NCI-H526 (cell line): ENCODE measurements at regions not wholly inside any gene's neighbourhood (a gene's known extent, or its start where the extent isn't known, plus 50 kb on each side); places are given as distances from the start of the nearest gene placed in this dataset.
"Not testable (repeated sequence)": the region's sequence is repeated elsewhere in the genome, so short reads cannot be mapped to it uniquely, and the experiment has no call there.

Experiments used
- DNase-seq, 2 experiments: peaks; one replicate each; lab custom pipeline; 2025; lab: John Stamatoyannopoulos, UW

- DNase-seq, result no peak
Observed at GRCh38 chr9:78383130-78383529, 86.2 kb downstream of the PSAT1 start.

DNA sequence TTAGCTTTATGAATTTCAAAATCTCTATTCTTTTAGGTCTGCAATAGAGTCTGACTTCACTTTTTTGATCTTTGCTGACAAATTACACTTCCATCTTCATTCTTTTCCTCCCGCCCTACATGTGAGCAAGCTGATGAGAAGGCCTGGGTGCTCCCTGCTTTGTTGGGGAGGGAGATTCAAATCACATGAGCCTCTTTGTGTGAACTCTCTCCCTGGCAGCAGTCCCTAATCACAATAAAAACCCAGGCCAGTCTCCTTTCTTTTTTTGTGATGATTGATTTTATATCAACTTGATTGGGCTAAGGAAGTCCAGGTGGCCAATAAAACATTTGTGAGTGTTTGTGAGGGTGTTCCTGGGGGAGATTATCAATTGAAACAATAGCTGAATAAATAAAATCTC is 89.4 kb downstream of the PSAT1 start:
- no peak for DNase-seq

DNA sequence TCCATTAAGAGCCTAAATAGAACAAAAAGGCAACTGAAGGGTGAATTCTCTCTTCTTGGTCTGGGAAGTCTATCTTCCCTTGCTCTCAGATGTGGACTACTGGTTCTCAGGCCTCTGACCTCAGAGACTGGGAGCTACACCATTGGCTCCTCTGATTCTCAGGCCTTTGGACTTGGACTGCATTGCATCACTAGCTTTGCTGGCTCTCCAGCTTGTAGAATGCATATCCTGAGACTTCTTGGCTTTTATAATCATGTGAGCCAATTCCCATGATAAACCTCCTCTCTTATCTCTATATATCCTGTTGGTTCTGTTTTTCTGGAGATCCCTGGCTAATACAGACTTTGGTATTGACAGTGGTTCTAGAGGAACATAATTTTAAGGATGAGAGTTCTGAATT is 89.8 kb downstream of the PSAT1 start:
- no peak for DNase-seq

DNA sequence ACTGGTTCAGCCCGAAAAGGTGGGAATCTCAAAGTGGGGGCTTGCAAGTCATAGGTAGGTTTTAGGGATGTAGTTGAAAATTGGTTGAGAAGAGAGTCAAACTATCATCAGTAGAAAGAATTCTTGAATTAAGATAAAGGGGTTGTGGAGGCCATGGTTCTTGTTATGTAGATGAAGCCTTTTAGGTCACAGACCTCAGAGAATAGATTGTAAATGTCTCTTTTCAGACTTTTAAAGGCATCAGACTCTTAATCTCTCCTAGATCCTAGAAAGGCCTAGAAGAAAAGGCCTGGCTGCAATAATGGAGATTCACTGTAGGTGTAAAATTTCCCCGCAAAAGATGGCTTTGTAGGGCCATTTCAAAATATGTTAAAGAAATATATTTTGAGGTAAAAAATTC is 96.4 kb downstream of the PSAT1 start:
- DNase-seq, result no peak

GRCh38 chr9:78393932-78394331 is 97.0 kb downstream of the PSAT1 start:
- no peak for DNase-seq

- no peak for DNase-seq
Observed at GRCh38 chr9:78396087-78396486, 99.2 kb downstream of the PSAT1 start.

DNA sequence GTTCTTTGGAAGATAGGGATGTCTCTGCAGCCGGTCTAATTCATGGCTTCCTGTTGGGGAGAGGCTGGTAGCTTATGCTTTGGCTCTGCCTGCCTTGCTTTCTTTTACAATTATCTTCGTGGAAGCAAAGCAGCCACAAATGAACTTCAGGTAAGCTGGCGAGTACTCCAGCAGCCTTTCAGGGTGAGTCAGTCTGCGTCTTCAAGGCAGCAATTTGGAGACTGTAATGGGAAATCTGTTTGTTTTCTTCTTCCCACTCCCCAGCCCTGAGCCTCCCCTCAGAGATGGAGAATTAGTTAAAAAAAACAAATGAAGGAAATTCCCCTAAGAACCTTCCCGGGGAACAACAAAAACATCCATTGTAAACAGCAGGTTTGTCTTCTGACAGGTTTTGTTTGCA is 100.1 kb downstream of the PSAT1 start:
- no peak for DNase-seq

- DNase-seq, result peak; percentile 54 to 59
Observed at GRCh38 chr9:78397454-78397853, 100.5 kb downstream of the PSAT1 start.

GRCh38 chr9:78399153-78399552 is 102.2 kb downstream of the PSAT1 start:
- DNase-seq, result no peak

DNA sequence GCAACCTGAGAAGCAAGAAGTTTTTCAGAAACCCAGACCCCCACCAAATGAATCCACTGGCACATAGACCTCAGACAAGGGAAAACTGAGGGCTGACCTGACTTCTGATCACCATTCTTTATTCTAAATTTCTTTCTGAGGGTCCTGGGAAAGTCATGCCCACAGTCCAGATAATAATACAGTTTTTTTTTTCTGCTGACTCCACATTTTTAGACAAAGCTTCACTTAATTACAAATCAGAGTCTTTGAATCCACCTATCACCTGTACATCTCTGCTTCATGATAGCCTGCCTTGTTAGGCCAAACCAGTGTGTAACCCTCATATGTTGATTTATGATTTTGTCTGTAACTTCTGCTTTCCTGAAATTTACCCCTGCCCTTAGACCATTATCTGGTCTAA is 103.6 kb downstream of the PSAT1 start:
- DNase-seq, result no peak

DNA sequence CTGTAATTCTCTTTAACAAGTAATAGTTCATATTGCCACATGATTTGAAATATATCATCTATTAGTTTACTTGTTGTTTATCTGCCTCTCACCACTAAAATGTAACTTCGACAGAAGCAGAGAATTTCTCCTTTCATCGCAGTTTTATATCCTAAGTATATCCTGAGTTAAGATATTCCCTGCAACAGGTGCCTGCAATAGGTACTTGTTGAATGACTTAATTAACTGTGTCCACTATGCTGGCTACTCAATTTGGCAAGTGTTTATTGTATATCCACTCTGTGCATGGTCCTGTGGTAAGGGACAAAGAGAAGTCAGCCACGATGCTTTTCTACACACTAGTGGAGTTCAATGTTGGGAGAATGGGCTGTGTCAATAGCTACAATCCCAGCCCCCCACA is 108.5 kb downstream of the PSAT1 start:
- DNase-seq, result no peak

DNA sequence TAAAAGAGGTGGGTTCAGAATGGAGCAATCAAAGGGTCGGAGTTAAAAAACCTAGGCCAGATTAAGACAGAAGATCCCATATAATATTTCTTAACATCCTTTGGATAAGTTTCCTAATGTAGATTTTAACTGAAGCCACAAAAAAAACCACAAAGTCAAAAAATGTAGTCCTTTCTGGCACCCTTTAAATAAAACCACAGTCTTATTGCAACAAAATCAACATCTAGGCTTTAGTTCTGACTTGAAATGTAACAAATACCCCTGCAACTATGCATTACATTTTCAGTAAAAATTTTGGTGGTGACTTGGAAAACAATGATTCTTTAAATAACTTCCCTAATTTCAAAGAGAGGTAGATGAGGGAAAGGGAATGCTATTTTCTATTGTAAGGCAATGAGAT is 109.2 kb downstream of the PSAT1 start:
- no peak for DNase-seq

DNA sequence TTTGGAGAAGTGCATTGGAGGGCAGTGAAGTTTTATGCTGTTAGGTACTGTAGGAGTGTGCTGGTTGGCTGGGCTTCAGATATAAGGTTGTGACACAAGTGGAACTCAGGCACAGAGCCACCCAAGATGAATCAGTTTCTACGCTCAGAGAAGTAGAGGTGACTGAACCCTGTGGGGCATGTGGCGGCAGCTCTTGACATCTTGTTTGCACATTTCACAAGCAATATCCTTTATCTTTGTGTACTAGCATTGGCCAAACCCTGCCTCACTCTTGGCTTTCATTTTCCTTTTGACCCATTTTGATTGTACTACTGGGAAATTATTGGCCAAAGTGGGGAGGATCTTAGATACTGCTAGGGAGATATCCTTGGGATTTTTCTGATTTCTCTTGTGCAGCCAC is 110.0 kb downstream of the PSAT1 start:
- DNase-seq, result no peak

GRCh38 chr9:78407636-78408312 is 110.8 kb downstream of the PSAT1 start:
- DNase-seq, result no peak

- DNase-seq, result no peak
Observed at GRCh38 chr9:78408388-78408787, 111.5 kb downstream of the PSAT1 start.

GRCh38 chr9:78409928-78410510 is 113.1 kb downstream of the PSAT1 start:
- not testable (repeated sequence) for DNase-seq

GRCh38 chr9:78422309-78422708 is 125.4 kb downstream of the PSAT1 start:
- DNase-seq, result no peak

DNA sequence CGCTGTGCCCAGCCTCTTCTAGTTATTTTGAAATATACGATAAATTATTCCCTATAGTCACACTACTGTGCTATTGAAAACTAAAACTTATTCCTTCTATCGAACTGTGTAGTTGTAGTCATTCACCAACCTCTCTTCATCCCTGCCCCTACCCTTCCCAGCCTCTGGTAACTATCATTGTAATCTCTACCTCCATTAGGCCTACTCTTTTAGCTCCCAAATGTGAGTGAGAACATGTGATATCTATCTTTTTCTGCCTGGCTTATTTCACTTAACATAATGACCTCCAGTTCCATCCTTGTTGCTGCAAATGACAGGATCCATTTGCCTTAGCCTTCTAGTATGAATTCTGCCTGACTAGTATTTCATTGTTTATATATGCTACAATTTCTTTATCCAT is 127.4 kb downstream of the PSAT1 start:
- no peak for DNase-seq

- DNase-seq, result no peak
Observed at GRCh38 chr9:78428640-78429039, 131.7 kb downstream of the PSAT1 start.

DNA sequence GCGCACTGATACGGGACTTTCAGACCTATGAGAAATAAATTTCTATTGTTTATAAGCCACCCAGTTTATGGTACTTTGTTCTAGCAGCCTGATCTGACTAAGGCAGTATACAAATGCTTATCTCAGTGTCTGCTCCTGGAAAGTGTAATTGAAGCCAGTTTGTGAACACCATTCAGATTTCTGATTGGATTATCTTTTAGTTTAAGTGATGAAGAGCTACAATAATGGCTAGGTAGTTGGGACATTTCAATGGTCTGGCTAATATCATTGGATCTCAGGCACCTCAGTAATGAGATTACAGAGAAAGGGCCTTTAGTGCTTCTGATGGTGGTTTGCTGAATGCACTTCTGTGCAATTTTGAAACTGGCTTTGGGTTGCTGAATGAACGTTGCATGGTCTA is 133.5 kb downstream of the PSAT1 start:
- DNase-seq, result no peak

DNA sequence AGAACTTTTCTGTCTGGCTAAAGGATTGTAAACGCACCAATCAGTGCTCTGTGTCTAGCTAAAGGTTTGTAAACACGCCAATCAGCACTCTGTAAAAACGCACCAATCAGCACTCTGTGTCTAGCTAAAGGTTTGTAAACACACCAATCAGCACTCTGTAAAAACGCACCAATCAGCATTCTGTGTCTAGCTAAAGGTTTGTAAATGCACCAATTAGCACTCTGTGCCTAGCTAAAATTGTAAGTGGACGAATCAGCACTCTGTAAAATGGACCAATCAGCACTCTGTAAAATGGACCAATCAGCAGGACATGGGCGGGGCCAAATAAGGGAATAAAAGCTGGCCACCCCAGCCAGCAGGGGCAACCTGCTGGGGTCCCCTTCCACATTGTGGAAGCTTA is 134.1 kb downstream of the PSAT1 start:
- not testable (repeated sequence) for DNase-seq

DNA sequence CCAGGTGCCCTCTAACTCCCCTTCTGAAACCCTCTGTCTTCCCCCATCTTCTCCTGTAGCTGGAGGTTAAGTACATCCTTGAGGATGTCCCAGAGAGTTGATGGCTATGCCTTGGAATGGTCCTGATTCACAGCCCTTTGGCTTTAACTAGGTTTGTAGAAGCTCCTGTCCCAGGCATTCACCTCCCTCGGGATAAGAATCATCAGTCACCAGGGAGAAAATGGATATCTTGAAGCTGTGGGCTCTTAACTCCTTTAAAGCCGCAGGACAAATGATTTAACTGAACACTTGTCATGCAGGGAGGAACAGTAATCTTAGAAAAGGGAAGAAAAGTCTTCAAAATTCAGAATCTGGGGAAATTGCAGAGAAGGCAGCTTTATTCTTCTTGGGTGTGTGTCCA is 139.9 kb downstream of the PSAT1 start:
- no peak for DNase-seq

- DNase-seq, result no peak
Observed at GRCh38 chr9:78437296-78437695, 140.4 kb downstream of the PSAT1 start.

DNA sequence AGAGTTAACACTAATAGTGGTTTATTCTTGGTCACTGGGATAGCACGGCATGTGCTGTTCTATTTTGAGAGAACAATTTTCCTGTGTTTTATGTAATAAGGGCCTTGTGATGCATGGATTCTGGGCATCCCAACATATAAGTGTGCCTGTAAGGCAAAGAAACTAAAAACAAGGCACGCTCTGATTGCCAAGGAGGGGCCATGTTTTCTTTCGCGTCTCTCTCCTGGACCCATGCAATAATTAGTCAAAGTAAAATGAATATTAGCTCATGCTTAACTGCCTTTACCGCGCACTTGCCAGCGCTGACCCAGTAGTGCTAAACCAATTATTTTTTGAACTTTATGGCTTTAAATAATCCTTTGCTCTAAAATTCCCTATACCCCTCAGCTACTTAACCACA is 140.9 kb downstream of the PSAT1 start:
- no peak for DNase-seq
